ENCODE measurements at regions not wholly inside any gene's neighbourhood (a gene's known extent, or its start where the extent isn't known, plus 50 kb on each side); places are given as distances from the start of the nearest gene placed in this dataset.

DNA sequence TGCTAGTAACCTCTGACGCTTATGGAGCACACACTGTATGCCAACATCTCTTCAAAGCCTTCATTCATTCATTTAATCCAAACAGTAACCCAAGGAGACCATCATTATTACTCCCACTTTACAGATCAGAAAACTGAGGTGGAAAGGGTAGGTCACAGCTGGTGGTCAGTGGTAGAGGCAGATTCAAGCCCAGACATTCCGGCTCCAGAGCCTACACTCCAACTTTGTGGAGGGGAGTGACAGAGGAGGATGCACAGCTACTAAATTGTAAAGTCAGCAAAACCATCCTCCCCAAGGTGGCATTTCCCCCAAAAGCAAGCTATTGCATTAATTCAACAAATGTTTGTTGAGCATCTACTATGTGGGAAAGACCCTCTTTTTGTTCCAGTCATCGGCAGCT, 110.5 kb upstream of the CPEB4 start:
- in situ Hi-C loops (cut with HindIII; ENCODE audit: low pct_unique_long_range_greater_than_20kb, low sequenced_read_pairs): no loop called here
- intact Hi-C loops (cut with micrococcal nuclease; ENCODE audit: unreplicated experiment): no loop called here
- ATAC-seq (no peak), DNase-seq (ENCODE audit: low read depth, low spot score) (no peak)
- H3K4me3 ChIP-seq (ENCODE audit: low read depth in 2 of 2, low read length in 2 of 2): no peak overlapping the region
- no peaks in the 10 kb centered on the region for H3K27me3 ChIP-seq (ENCODE audit: control insufficient read depth, insufficient read depth, low read length)
- no TSS peak for BruUV-seq (replicated peaks)
- TF ChIP-seq, protein P1, sequence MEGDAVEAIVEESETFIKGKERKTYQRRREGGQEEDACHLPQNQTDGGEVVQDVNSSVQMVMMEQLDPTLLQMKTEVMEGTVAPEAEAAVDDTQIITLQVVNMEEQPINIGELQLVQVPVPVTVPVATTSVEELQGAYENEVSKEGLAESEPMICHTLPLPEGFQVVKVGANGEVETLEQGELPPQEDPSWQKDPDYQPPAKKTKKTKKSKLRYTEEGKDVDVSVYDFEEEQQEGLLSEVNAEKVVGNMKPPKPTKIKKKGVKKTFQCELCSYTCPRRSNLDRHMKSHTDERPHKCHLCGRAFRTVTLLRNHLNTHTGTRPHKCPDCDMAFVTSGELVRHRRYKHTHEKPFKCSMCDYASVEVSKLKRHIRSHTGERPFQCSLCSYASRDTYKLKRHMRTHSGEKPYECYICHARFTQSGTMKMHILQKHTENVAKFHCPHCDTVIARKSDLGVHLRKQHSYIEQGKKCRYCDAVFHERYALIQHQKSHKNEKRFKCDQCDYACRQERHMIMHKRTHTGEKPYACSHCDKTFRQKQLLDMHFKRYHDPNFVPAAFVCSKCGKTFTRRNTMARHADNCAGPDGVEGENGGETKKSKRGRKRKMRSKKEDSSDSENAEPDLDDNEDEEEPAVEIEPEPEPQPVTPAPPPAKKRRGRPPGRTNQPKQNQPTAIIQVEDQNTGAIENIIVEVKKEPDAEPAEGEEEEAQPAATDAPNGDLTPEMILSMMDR (IDR thresholded peaks at IDR 0.05): no peak
- TF ChIP-seq POLR2AphosphoS5 (IDR thresholded peaks at IDR 0.05; ENCODE audit: low read depth, low read length) (no peak), TCF7L2 (IDR thresholded peaks at IDR 0.05; ENCODE audit: low read depth, low read length) (no peak), SIN3A (IDR thresholded peaks at IDR 0.05; ENCODE audit: borderline replicate concordance, insufficient read depth, low read depth, low read length) (no peak)
- TF ChIP-seq, protein P2, sequence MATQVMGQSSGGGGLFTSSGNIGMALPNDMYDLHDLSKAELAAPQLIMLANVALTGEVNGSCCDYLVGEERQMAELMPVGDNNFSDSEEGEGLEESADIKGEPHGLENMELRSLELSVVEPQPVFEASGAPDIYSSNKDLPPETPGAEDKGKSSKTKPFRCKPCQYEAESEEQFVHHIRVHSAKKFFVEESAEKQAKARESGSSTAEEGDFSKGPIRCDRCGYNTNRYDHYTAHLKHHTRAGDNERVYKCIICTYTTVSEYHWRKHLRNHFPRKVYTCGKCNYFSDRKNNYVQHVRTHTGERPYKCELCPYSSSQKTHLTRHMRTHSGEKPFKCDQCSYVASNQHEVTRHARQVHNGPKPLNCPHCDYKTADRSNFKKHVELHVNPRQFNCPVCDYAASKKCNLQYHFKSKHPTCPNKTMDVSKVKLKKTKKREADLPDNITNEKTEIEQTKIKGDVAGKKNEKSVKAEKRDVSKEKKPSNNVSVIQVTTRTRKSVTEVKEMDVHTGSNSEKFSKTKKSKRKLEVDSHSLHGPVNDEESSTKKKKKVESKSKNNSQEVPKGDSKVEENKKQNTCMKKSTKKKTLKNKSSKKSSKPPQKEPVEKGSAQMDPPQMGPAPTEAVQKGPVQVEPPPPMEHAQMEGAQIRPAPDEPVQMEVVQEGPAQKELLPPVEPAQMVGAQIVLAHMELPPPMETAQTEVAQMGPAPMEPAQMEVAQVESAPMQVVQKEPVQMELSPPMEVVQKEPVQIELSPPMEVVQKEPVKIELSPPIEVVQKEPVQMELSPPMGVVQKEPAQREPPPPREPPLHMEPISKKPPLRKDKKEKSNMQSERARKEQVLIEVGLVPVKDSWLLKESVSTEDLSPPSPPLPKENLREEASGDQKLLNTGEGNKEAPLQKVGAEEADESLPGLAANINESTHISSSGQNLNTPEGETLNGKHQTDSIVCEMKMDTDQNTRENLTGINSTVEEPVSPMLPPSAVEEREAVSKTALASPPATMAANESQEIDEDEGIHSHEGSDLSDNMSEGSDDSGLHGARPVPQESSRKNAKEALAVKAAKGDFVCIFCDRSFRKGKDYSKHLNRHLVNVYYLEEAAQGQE (IDR thresholded peaks at IDR 0.05; ENCODE audit: insufficient read depth in 1 of 2, low read depth in 2 of 2, low read length in 1 of 2): no peak
- ChIA-PET POLR2A (no interaction called here), CTCF (no interaction called here)
- no peak overlapping the region for H3K27ac ChIP-seq (ENCODE audit: low read length)
- no peaks in the 10 kb centered on the region for H3K36me3 ChIP-seq (ENCODE audit: control insufficient read depth, insufficient read depth, low read length)
- peaks cover 5% of the 10 kb centered on the region; the same call in 1 of the 2 replicates for H3K4me1 ChIP-seq (ENCODE audit: control insufficient read depth, insufficient read depth, low read length)
- no peaks in the 10 kb centered on the region for H3K9me3 ChIP-seq (ENCODE audit: control insufficient read depth, insufficient read depth, low read depth, low read length)

DNA sequence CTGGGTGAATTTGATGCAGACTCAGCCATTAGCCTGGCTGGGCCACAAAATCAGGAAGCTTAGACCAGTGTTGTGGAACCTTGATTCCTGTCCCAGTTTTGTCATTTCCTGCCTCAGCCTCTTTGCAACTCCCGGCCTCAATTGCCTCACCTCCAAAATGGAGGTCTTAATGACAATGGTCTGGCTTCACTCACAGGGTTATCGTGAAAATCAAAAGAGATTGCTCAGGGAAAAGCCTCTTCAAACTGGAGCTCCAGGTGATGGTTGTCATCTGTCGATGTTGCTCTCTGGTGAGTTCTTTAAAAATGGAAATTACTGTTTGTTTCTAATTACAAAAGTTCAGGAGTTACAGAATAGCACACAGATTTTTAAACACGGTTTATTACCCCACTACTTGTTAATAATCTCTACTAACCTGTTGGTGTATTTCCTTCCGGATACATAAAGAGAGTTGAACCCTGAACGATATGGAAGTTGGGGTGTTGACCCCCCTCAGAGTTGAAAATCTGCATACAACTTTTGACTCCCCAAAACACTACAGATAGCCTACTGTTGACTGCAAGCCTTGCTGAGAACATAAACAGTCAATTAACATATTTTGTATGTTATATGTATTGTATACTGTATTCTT, 109.9 kb upstream of the CPEB4 start:
- CTCF ChIA-PET: no interaction called here
- Histone ChIP-seq H3K27ac (ENCODE audit: low read length) (no peak overlapping the region), H3K36me3 (ENCODE audit: control insufficient read depth, insufficient read depth, low read length) (no peaks in the 10 kb centered on the region), H3K4me1 (ENCODE audit: control insufficient read depth, insufficient read depth, low read length) (peaks cover 5% of the 10 kb centered on the region; the same call in 1 of the 2 replicates), H3K9me3 (ENCODE audit: control insufficient read depth, insufficient read depth, low read depth, low read length) (no peaks in the 10 kb centered on the region), H3K27me3 (ENCODE audit: control insufficient read depth, insufficient read depth, low read length) (no peaks in the 10 kb centered on the region), H3K4me3 (ENCODE audit: low read depth in 2 of 2, low read length in 2 of 2) (no peak overlapping the region)
- in situ Hi-C loops (cut with HindIII; ENCODE audit: low pct_unique_long_range_greater_than_20kb, low sequenced_read_pairs): no loop called here
- POLR2A ChIA-PET: interaction anchor here (0.6 kb wide), 1 partner anchor 65 kb away, joined by 4 read pairs; no protein-coding TSS in a partner anchor
- no TSS peak for BruUV-seq (replicated peaks)
- intact Hi-C loops (cut with micrococcal nuclease; ENCODE audit: unreplicated experiment): no loop called here
- DNase-seq (ENCODE audit: low read depth, low spot score) (no peak), ATAC-seq (no peak)
- TF ChIP-seq POLR2AphosphoS5 (IDR thresholded peaks at IDR 0.05; ENCODE audit: low read depth, low read length) (no peak), SIN3A (IDR thresholded peaks at IDR 0.05; ENCODE audit: borderline replicate concordance, insufficient read depth, low read depth, low read length) (no peak), TCF7L2 (IDR thresholded peaks at IDR 0.05; ENCODE audit: low read depth, low read length) (no peak)
- TF ChIP-seq, protein P2 (IDR thresholded peaks at IDR 0.05; ENCODE audit: insufficient read depth in 1 of 2, low read depth in 2 of 2, low read length in 1 of 2): no peak
